ENCODE measurements at regions not wholly inside any gene's neighbourhood (a gene's known extent, or its start where the extent isn't known, plus 50 kb on each side); places are given as distances from the start of the nearest gene placed in this dataset.

DNA sequence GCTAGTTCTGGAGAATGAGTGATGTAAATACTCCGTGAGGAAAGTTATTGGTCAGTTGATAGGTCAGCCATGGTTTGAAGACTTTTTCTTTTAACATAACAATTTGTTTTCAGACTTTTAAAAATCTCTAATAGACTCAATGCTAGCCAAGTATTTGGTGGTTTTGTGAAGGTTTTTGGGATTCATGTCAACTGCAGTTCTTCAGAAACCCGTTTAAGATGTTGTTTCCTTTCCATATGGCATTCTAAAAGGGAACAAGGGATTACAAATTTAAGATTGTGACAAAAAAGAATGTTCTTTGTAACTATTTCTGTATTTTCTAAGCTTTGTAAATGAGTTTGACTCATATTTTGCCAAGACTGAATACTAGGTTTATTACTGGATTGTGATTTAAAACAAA, 281.7 kb upstream of the COL8A1 start:
- no peak for DNase-seq (ENCODE audit: low read depth, low spot score)
- CTCF ChIA-PET = no interaction called here
- Histone ChIP-seq H3K27me3 (ENCODE audit: control insufficient read depth, insufficient read depth, low read length) (no peaks in the 10 kb centered on the region), H3K9me3 (ENCODE audit: control insufficient read depth, insufficient read depth, low read length) (no peaks in the 10 kb centered on the region), H3K27ac (ENCODE audit: low read depth, low read length) (no peak overlapping the region), H3K4me3 (ENCODE audit: low read depth, low read length) (no peak overlapping the region)
- TF ChIP-seq, protein P1, sequence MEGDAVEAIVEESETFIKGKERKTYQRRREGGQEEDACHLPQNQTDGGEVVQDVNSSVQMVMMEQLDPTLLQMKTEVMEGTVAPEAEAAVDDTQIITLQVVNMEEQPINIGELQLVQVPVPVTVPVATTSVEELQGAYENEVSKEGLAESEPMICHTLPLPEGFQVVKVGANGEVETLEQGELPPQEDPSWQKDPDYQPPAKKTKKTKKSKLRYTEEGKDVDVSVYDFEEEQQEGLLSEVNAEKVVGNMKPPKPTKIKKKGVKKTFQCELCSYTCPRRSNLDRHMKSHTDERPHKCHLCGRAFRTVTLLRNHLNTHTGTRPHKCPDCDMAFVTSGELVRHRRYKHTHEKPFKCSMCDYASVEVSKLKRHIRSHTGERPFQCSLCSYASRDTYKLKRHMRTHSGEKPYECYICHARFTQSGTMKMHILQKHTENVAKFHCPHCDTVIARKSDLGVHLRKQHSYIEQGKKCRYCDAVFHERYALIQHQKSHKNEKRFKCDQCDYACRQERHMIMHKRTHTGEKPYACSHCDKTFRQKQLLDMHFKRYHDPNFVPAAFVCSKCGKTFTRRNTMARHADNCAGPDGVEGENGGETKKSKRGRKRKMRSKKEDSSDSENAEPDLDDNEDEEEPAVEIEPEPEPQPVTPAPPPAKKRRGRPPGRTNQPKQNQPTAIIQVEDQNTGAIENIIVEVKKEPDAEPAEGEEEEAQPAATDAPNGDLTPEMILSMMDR (IDR thresholded peaks at IDR 0.05; ENCODE audit: low read depth, low read length) = no peak
- POLR2A ChIA-PET = no interaction called here

DNA sequence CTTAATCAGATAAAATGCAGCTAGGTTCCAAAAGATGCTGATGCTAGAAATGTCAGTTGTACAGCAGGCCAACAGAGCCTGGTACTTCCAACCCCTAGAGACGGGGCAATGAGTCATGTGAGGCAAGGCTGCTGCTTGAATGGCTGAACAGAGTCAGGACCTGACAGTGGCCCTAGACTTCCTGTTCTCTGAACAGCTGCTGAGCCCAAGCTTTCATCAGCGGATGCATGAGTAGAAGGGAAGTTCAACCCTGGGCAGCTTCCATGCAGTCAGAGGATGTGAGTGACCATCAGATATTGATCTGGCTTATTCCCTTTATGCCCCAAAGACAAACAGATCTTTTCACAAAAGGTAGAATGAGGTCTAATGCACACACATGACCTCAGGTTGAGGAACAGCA, 282.9 kb upstream of the COL8A1 start:
- TF ChIP-seq, protein P1 (IDR thresholded peaks at IDR 0.05; ENCODE audit: low read depth, low read length) = no peak
- Histone ChIP-seq H3K4me3 (ENCODE audit: low read depth, low read length) (no peak overlapping the region), H3K9me3 (ENCODE audit: control insufficient read depth, insufficient read depth, low read length) (no peaks in the 10 kb centered on the region), H3K27me3 (ENCODE audit: control insufficient read depth, insufficient read depth, low read length) (no peaks in the 10 kb centered on the region), H3K27ac (ENCODE audit: low read depth, low read length) (no peak overlapping the region)
- ChIA-PET CTCF (interaction anchor here (1.1 kb wide), 1 partner anchor 182 kb away, joined by 3 read pairs; no protein-coding TSS in a partner anchor), POLR2A (no interaction called here)
- no peak for DNase-seq (ENCODE audit: low read depth, low spot score)

DNA sequence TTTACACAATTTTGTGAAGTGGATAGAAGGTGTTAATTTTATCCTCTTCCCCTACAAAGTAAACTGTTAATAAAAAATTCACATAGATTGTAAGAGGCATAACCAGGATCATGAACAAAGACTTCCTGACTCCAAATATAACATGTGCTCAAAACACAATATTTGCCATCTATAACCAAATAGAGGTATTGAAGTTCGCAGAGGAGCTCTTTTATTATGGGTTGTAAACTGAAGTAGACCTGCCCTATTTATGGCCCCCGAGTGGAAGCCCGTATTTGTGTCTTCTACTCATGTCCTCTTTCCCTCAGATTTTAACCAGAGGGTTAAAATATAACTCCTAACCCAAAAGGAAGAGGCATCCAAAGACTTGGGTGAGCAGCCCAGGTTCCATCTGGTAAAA, 285.6 kb upstream of the COL8A1 start:
- DNase-seq (ENCODE audit: low read depth, low spot score) = no peak
- POLR2A ChIA-PET = no interaction called here
- H3K27me3 ChIP-seq (ENCODE audit: control insufficient read depth, insufficient read depth, low read length) = no peaks in the 10 kb centered on the region
- TF ChIP-seq, protein P1 (IDR thresholded peaks at IDR 0.05; ENCODE audit: low read depth, low read length) = no peak
- H3K9me3 ChIP-seq (ENCODE audit: control insufficient read depth, insufficient read depth, low read length) = no peaks in the 10 kb centered on the region
- no peak overlapping the region for H3K4me3 ChIP-seq (ENCODE audit: low read depth, low read length)
- no peak overlapping the region for H3K27ac ChIP-seq (ENCODE audit: low read depth, low read length)
- CTCF ChIA-PET = no interaction called here

DNA sequence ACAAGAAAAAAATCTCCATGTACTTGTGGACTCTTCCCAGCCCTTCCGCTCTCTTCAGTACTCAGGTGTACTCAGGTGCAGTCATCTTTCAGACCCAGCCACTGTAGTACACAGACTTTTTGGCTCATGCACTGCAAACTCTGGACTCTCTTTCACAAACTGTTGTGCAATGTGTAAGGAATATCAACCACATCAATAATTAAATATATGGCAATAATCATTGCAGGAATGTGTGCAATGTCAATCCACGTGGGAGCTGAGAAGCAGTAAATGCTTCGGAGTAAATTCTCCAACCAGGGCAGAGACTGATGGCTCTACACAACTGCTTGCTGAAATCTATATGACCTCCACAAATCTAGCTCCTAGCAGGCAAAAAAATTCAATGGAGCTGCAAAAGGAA, 287.3 kb upstream of the COL8A1 start:
- TF ChIP-seq, protein P1 (IDR thresholded peaks at IDR 0.05; ENCODE audit: low read depth, low read length) = no peak
- no peak overlapping the region for H3K4me3 ChIP-seq (ENCODE audit: low read depth, low read length)
- POLR2A ChIA-PET = no interaction called here
- no peaks in the 10 kb centered on the region for H3K27me3 ChIP-seq (ENCODE audit: control insufficient read depth, insufficient read depth, low read length)
- no peaks in the 10 kb centered on the region for H3K9me3 ChIP-seq (ENCODE audit: control insufficient read depth, insufficient read depth, low read length)
- CTCF ChIA-PET = no interaction called here
- no peak for DNase-seq (ENCODE audit: low read depth, low spot score)
- no peak overlapping the region for H3K27ac ChIP-seq (ENCODE audit: low read depth, low read length)

DNA sequence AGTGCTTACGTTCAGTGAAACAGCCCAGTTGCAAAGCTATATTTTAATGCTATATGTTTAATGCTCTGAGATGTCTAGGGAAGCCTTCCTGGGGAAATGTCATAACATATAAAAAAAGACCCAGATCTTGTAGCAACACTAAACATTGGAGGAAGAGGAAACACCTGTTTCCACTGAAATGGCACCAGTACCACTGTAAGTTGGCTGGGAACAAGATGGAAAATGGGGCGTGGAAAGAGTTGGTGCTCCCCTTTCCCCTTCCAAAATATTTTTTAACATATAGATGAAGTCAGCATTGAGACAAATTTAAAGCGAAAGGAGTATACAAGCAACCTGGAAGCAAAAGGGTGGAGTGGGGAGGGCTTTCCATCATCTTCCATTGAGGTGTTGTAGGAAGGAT, 289.9 kb upstream of the COL8A1 start:
- no peak overlapping the region for H3K27ac ChIP-seq (ENCODE audit: low read depth, low read length)
- CTCF ChIA-PET = no interaction called here
- H3K4me3 ChIP-seq (ENCODE audit: low read depth, low read length) = no peak overlapping the region
- TF ChIP-seq, protein P1 (IDR thresholded peaks at IDR 0.05; ENCODE audit: low read depth, low read length) = no peak
- POLR2A ChIA-PET = no interaction called here
- no peaks in the 10 kb centered on the region for H3K27me3 ChIP-seq (ENCODE audit: control insufficient read depth, insufficient read depth, low read length)
- no peak for DNase-seq (ENCODE audit: low read depth, low spot score)
- no peaks in the 10 kb centered on the region for H3K9me3 ChIP-seq (ENCODE audit: control insufficient read depth, insufficient read depth, low read length)

All from AG04450 (cell line).